ENCODE measurements at regions not wholly inside any gene's neighbourhood (a gene's known extent, or its start where the extent isn't known, plus 50 kb on each side); places are given as distances from the start of the nearest gene placed in this dataset.

- DNase-seq (ENCODE audit: low read depth): peak; percentile 68
- no peak overlapping the region for H3K4me3 ChIP-seq (ENCODE audit: control insufficient read depth, low read depth, low read length)
- TF ChIP-seq, protein P1, sequence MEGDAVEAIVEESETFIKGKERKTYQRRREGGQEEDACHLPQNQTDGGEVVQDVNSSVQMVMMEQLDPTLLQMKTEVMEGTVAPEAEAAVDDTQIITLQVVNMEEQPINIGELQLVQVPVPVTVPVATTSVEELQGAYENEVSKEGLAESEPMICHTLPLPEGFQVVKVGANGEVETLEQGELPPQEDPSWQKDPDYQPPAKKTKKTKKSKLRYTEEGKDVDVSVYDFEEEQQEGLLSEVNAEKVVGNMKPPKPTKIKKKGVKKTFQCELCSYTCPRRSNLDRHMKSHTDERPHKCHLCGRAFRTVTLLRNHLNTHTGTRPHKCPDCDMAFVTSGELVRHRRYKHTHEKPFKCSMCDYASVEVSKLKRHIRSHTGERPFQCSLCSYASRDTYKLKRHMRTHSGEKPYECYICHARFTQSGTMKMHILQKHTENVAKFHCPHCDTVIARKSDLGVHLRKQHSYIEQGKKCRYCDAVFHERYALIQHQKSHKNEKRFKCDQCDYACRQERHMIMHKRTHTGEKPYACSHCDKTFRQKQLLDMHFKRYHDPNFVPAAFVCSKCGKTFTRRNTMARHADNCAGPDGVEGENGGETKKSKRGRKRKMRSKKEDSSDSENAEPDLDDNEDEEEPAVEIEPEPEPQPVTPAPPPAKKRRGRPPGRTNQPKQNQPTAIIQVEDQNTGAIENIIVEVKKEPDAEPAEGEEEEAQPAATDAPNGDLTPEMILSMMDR (conservative IDR thresholded peaks at IDR 0.05; ENCODE audit: control insufficient read depth, insufficient read depth, low read depth, low read length): no peak
Measured at GRCh38 chr11:82465481-82465880, 268.2 kb downstream of the FAM181B start.

- no peak overlapping the region for H3K4me3 ChIP-seq (ENCODE audit: control insufficient read depth, low read depth, low read length)
- TF ChIP-seq, protein P1 (conservative IDR thresholded peaks at IDR 0.05; ENCODE audit: control insufficient read depth, insufficient read depth, low read depth, low read length): no peak
- DNase-seq (ENCODE audit: low read depth): no peak
Measured at GRCh38 chr11:82462608-82463242, 270.9 kb downstream of the FAM181B start.

GRCh38 chr11:82458761-82459160 is 274.9 kb downstream of the FAM181B start:
- TF ChIP-seq, protein P1 (conservative IDR thresholded peaks at IDR 0.05; ENCODE audit: control insufficient read depth, insufficient read depth, low read depth, low read length): no peak
- H3K4me3 ChIP-seq (ENCODE audit: control insufficient read depth, low read depth, low read length): no peak overlapping the region
- DNase-seq (ENCODE audit: low read depth): no peak

- TF ChIP-seq, protein P1 (conservative IDR thresholded peaks at IDR 0.05; ENCODE audit: control insufficient read depth, insufficient read depth, low read depth, low read length): no peak
- no peak for DNase-seq (ENCODE audit: low read depth)
- no peak overlapping the region for H3K4me3 ChIP-seq (ENCODE audit: control insufficient read depth, low read depth, low read length)
Measured at GRCh38 chr11:82458147-82458546, 275.5 kb downstream of the FAM181B start.

DNA sequence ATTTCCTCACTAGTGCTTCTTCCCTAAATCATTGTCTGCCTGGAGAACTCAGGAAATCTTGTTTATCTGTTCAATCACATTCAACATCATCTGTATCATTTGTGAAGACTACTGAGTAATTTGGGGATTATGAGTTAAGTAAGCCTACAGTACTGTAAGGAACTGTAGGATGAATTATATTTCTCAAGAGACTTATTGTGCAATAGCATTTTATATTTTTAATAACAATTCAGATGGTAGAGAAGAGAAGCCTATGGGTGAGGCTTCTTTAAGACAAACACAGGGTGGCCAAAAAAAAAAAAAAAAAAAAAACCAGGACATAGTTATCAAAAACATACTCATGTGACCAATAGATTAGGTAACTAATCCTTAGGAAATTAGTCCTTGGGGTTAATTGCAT is 282.7 kb downstream of the FAM181B start:
- TF ChIP-seq, protein P1 (conservative IDR thresholded peaks at IDR 0.05; ENCODE audit: control insufficient read depth, insufficient read depth, low read depth, low read length): no peak
- no peak for DNase-seq (ENCODE audit: low read depth)
- no peak overlapping the region for H3K4me3 ChIP-seq (ENCODE audit: control insufficient read depth, low read depth, low read length)

- no peak overlapping the region for H3K4me3 ChIP-seq (ENCODE audit: control insufficient read depth, low read depth, low read length)
- TF ChIP-seq, protein P1 (conservative IDR thresholded peaks at IDR 0.05; ENCODE audit: control insufficient read depth, insufficient read depth, low read depth, low read length): no peak
- no peak for DNase-seq (ENCODE audit: low read depth)
Measured at GRCh38 chr11:82406611-82407010, 327.1 kb downstream of the FAM181B start.

DNA sequence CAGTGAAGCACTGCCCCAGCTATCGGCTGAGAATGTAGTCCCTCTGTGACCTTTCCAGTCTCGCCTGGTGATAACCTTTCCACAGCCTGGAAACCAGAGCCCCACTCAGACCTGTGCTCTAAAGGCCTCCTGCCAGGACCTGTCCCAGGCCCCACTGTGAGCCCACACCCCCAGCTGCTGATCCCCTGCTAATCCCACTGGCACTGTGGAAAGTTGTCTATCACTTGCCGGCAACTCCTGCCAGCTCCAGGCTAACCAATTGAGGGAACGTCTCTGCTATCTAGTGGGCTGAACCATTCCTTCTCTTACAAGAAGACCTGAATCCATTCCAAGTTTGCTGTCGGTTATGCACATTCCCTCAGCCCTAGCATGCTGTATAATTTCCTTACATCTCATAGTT is 328.2 kb downstream of the FAM181B start:
- no peak for DNase-seq (ENCODE audit: low read depth)
- TF ChIP-seq, protein P1 (conservative IDR thresholded peaks at IDR 0.05; ENCODE audit: control insufficient read depth, insufficient read depth, low read depth, low read length): no peak
- no peak overlapping the region for H3K4me3 ChIP-seq (ENCODE audit: control insufficient read depth, low read depth, low read length)

All from fibroblast of mammary gland (primary cell).